ENCODE measurements at regions not wholly inside any gene's neighbourhood (a gene's known extent, or its start where the extent isn't known, plus 50 kb on each side); places are given as distances from the start of the nearest gene placed in this dataset.
A peak's percentile ranks its signal among the peaks of the same experiment; 100 is the strongest.
"Not testable (repeated sequence)": the region's sequence is repeated elsewhere in the genome, so short reads cannot be mapped to it uniquely, and the experiment has no call there.

DNA sequence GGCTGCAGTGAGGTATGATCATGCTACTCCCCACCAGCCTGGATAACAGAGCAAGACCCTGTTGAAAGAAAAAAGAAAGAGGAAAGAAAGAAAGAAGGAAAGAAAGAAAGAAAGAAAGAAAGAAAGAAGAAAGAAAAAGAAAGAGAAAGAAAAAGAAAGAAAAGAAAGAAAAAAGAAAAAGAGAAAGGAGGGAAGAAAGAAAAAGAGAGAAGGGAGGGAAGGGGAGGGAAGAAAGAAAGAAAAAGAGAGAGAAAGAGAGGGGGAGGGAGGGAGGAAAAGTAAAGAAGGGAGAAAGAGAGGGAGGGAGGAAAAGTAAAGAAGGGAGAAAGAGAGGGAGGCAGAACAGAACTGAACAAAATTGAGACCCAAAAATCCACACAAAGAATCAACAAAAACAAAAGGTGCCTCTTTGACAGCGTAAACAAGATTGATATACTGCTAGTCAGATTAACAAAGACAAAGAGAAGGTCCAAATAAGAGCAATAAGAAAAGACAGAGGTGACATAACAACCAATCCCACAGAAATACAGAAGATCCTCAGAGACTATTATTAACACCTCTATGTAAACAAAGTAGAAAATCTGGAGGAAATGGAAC is 293.9 kb upstream of the AMIGO2 start:
- no peak for DNase-seq (ENCODE audit: low spot score)

DNA sequence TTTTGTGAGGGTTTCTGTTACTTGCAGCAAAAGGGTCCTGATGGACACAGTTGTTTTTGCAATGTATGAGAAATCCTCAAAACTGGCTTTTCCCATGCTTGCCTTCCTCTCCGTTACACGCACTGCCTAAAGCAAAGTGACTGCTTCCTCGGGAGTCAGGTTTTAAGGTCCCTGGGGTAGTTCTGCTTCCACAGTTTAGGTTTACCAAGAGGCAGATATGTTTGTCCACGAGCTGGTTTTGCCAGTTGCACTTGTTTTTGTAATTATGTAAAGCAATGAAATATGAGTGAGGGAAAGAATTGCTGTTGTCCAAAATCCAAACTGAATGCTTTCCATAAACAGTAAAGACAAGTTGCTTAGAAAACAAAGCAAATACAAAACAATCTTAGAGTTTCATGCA is 290.7 kb upstream of the AMIGO2 start:
- DNase-seq (ENCODE audit: low spot score) = no peak

- DNase-seq (ENCODE audit: low spot score) = no peak
These were observed 289.3 kb upstream of the AMIGO2 start for GRCh38 chr12:47369085-47369484.

DNA sequence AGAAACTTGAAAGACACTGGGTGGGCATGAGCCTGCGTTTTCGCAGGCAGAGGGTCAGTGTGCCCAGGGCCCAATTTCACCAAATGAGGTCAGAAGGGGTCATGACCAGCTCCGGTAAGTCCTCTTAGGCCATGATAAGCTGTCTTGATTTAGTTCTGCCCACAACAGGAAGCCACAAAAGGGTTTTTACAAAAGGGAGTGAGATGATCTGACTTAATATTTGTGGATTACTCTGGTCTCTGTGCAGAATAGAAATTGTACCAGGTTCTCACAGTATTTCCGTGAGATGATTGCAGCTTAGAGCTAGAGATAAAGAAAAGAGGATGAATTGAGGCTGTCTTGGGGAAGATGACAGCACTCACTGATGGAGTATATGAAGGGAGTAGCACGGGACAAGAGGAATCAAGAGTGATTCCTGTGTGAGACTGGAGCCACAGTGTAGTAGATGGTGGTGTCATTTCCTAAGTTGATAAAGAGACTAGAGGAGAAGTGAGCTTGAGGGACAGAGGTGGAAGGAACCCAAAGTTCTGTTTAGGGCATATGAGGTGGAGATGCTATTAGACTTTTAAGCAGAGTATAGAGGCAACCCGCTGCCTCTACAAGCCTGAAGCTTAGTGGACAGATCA is 288.3 kb upstream of the AMIGO2 start:
- DNase-seq (ENCODE audit: low spot score) = no peak

DNA sequence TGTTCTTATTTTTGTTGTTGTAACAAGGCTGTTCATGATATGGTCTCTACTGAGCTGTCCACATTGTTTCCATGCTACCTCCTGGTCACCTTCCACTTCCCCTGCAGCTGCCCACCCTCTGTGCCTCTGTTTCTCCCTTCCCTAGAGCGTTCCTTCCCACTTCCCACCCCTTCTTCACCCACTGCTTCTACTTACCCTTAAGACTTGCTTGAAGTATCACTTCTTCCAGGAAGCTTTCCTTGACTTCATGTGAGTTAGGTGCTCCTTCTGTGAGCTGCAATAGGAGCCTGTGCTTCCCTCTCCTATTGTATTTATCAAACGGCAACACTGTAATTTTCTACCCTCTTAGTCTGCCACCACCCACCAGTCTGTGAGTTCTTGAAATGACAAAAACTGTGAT is 286.8 kb upstream of the AMIGO2 start:
- DNase-seq (ENCODE audit: low spot score) = no peak

DNA sequence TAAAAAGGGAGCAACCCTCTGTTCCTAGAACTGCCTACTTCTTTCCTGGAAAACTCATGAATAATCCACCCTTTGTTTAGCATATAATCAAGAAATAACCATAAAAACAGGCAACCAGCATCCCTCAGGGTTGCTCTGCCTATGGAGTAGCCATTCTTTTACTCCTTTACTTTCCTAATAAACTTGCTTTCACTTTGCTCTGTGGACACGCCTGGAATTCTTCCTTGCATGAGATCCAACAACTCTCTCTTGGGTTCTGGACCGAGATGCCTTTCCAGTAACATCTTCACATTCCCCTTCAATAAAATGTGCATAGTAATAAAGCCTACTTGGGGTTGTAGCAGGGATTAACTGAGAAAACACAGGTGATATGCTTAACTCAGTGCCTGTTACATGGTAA is 286.4 kb upstream of the AMIGO2 start:
- no peak for DNase-seq (ENCODE audit: low spot score)

DNA sequence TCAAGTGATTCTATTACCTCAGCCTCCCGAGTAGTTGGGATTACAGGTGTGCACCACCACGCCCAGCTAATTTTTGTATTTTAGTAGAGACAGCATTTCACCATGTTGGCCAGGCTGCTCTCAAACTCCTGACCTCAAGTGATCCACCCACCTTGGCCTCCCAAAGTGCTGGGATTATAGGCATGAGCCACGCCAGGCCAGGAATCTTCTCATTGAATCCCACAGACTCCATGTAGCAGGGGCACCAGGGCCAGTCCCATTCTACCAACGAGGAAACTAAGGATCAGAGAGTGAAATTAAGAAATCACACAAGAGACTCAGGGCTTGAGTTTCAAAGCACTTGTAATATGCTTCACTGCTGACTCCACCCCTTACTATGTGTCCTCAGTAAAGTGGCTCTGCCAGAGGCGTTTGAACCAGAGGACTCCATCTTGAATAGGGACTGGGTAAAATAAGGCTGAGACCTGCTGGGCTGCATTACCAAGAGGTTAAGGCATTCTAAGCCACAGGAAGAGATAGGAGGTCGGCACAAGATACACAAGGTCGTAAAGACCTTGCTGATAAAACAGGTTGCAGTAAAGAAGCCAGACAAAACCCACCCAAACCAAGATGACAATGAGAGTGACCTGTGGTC is 285.8 kb upstream of the AMIGO2 start:
- not testable (repeated sequence) for DNase-seq (ENCODE audit: low spot score)

DNA sequence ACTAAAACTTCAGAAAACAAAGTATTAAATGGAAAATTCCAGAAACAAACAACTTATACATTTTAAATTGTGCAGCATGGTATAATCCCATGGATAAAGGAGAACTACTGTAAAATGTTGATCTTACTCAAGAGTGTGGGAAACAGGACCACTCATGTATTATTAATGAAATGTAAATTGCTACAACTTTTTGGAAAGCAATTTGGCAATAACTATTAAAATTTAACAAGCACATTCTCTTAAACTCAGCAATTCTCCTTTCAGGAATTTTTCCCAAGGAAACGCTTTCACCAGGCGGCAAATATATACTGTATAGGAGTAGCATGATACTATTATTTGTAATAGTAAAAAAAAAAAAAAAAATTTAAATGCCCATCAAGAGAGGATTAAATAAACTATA is 284.5 kb upstream of the AMIGO2 start:
- DNase-seq (ENCODE audit: low spot score) = no peak

DNA sequence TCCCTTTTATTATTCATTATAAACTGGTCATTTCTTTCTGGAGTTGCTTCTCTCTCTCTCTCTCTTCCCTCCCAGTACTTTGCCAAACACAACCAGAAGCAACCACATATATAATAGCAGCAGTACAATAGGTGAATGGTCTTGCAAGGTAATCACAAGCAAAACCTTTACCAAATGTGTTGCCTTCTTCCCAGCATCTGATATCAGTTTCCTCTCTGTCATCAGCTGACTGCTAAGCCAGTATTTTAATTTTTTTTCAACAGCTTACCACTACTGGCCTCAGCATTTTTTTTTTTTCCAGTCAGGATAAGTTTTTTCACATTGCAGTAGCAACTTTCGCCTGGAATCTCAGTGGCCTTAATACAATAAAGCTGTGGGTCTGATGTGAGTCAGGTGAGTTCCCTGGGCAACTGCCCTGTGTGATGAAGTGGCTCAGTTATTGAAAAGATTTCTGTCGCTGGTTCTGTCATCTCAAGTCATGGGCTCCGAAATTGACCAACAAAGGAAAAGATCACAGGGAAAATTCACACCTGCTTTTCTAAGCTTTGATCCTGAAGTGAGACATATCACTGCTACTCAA is 282.5 kb upstream of the AMIGO2 start:
- no peak for DNase-seq (ENCODE audit: low spot score)

DNA sequence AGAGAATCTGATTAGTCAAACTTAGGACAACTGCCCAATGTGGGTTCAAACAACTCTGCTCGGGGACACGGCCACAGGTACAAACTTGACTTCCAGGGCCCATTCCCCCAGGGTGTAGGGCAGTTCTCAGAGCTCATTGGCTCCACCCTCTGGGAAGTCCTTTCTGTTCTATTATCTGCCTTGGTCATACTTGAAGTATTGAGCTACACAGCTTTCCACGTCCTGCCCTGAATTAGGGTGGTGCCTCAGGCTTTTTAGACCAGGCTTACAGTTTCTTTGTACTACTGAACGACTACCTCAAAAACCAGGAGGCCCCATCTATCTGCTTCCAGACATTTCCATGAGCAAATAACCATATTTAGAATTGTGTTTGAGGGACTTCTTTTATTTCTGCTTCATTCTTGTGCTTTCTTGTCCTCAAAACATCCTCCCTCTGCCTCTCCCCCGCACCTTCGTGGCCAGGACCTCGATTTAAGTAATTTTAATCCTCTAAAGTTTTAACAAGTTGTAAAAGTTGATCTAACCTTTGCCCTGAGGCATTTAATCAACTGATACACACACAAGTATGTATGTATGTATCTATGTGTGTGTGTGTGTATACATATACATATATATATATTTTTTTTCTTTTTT is 281.7 kb upstream of the AMIGO2 start:
- DNase-seq (ENCODE audit: low spot score) = peak; percentile 17

DNA sequence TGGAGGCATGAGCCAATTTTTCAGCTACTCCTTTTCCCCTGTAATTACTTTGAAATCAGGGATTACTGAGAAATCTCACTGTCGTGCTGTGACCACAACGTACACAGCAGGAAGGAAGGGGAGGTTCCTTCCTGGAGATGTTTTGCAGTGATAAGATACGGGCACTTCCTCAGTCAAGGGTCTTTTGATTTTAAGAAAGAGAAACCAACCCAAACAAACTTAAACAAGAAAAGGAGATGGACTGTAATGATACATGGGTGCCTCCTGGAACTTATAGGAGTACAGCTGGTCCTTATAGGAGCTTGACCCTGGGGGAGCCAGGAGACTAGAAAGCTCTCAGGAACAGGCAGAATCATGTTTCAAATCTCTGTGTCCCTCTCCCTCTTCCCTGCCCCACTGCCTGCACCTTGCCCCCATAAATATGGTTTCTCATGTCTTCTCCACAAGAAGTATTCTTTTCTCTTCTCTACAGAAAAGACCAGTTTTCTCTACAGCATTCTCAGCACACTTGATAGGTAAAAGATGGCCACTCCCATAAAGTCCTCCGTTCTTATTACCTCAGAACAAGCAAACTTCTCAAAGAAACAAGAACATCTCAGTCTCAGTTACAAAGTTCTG is 281.1 kb upstream of the AMIGO2 start:
- peak; percentile 42 for DNase-seq (ENCODE audit: low spot score)

DNA sequence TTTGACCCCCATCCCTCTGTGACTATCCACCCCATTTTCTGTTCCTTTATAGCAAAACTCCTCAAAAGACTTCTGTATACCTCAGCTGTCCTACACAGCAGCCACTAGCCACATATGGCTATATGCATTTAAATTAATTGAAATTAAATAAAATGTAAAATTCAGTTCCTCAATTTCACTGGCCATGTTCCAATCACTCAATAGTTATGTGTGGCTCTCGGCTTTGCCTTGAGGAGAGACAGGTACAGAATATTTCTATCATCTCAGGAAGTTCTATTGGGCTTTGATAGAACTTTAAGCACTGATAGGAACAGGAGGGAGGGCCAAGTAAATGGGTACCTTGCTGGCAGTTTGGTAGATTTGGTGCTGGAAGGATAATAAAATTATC is 280.3 kb upstream of the AMIGO2 start:
- DNase-seq (ENCODE audit: low spot score) = no peak

DNA sequence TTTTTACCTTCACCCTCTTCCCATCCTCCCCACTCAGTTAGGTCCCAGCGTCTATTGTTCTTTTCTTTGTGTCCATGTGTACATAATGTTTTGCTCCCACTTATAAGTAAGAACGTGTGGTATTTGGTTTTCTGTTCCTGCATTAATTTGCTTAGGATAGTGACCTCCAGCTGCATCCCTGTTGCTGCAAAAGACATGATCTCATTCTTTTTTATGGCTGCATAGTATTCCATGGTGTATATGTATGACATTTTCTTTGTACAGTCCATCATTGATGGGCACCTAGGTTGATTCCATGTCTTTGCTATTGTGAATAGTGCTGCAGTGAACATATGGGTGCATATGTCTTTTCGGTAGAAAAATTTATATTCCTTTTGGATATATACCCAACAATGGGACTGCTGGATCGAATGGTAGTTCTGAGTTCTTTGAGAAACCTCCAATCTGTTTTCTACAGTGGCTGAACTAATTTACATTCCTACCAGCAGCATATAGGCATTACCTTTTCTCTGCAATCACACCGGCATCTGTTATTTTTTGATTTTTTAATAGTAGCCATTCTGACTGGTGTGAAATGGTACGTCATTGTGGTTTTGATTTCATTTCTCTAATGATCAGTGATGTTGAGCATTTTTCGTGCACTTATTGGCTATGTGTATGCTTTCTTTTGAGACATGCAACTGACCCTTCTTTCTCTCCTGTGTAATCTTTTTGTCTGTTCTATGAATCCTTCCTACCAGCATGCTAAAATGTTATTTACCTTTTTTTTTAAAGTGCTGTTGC is 279.7 kb upstream of the AMIGO2 start:
- no peak for DNase-seq (ENCODE audit: low spot score)

DNA sequence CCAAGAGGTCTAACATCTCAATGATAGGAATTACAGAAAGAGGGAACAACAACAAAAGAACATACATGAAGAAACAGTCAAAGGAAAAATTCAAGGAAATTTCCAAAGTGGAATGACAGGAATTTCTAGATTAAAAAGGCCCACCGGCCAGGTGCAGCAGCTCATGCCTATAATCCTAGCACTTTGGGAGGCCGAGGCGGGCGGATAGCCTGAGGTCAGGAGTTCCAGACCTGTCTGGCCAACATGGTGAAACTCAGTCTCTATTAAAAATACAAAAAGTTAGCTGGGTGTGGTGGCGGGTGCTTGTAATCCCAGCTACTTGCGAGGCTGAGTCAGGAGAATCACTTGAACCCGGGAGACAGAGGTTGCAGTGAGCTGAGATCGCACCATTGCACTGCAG is 277.2 kb upstream of the AMIGO2 start:
- not testable (repeated sequence) for DNase-seq (ENCODE audit: low spot score)

DNA sequence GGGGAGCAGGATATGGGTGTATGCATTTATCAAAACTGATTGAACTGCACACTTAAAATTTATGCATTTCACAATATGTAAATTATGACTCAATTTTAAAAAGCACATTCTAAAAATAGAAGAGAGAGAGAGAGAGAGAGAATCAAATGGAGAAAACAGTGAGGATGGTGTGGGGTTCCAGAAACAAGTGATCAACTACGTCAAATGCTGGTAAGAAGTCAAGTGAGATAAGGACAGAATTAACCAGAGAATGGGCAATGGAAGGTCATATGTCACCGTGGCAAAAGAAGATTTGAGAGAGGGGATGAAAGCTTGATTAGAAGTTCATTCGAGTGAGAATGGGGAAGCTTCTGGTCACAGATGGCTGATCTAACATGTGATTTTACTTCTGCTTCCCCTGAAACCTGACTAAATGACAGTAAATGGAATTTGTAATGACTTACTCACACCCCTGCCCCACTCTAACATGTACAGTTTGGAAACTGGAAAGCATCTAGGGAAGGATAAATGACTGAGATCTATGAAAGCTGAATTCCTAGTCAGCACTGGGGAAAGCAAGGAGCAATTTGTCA is 276.5 kb upstream of the AMIGO2 start:
- no peak for DNase-seq (ENCODE audit: low spot score)

- no peak for DNase-seq (ENCODE audit: low spot score)
These were observed 273.7 kb upstream of the AMIGO2 start for GRCh38 chr12:47353508-47353907.

DNA sequence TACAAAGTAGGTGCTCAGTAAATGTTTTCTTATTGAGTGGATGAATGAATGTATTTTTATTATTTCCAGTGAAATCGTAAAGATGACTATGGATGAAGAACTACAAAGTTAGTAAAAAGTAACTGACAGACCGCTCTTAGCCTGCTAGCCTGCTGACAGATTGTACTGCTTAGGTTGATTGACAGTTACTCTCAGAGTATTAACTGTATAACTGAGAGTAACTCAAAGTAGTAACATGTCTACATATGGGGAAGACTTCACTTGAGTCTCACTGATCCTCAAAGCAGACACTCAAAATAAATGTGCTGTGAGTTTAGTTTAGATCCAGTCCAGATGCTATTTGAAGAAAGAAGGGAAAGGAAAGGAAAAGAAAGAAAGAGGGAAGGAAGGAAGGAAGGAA is 272.3 kb upstream of the AMIGO2 start:
- no peak for DNase-seq (ENCODE audit: low spot score)

- DNase-seq (ENCODE audit: low spot score) = no peak
These were observed 271.8 kb upstream of the AMIGO2 start for GRCh38 chr12:47351526-47351925.

DNA sequence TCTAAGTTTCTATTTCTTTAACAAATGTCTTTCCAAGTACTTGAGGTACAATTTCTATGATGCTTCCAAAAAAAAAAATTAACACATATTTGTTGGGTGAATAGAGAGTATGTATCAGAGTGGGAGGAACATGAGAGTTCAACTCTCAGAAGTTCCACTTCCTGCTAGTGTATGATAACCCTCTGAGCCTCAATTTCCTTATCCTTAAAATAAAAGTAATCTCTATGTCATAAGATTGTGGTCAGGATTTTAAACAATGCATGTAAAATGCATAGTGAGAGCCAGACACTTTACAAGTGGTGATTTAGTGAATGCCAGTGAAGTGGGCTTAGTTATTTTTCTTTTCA is 270.3 kb upstream of the AMIGO2 start:
- no peak for DNase-seq (ENCODE audit: low spot score)

DNA sequence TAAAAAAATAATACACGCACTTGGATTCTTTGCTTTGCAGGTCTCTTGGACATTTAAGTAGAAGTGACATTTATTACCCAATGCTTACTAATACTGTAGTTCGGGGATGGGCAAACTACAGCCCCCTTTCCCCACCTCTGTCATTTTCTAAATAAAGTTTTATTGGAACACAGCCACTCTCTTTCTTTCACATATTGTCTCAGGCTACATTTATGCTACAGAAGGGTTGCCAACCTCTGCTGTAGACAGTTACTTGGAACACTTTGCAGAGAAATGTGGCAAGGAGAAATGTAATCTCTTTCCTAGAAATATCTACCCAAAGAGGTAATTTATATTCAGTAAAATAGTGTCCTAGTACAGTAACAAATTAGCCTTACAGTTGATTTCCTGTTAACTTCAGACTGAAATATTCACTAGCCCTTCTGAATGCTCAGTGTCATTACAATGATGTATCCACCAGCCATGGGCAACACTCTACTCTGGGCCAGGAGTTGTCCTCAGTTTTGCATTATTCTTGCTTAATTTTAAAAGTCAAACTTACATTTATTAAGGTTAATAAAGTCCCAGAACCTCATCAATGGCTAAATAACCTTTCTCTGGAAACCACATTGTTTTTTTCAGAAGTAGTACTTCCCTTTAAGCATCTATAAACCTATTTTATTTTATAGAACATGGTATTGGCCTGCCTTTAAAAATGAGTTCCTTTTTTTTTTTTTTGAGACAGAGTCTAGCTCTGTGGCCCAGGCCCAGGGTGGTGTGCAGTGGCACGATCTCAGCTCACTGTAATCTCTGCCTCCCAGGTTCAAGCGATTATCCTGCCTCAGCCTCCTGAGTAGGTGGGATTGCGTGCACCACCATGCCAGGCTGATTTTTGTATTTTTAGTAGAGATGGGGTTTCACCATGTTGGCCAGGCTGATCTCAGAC is 269.6 kb upstream of the AMIGO2 start:
- no peak for DNase-seq (ENCODE audit: low spot score)
